Chondrocyte (in vitro differentiated cells): ENCODE measurements at regions not wholly inside any gene's neighbourhood (a gene's known extent, or its start where the extent isn't known, plus 50 kb on each side); places are given as distances from the start of the nearest gene placed in this dataset.

Source experiments
- DNase-seq: peaks from one replicate; pipeline ENCODE4 v3.0.0; 2021; ENCODE audit warnings: mixed read lengths, low spot score
- H3K27ac Mint-ChIP-seq: one replicate; pipeline ENCODE4 v1.8.0; 2021; ENCODE audit warnings: mild to moderate bottlenecking, moderate library complexity, mixed read lengths; ENCODE audit not compliant: unreplicated experiment
- H3K27me3 Mint-ChIP-seq: 2 replicates; pipeline ENCODE4 v1.8.0; 2021; ENCODE audit warnings: low read depth, mixed read lengths
- H3K36me3 Mint-ChIP-seq: 2 replicates; pipeline ENCODE4 v1.8.0; 2021; ENCODE audit warnings: low read depth, mixed read lengths
- H3K4me1 Mint-ChIP-seq: 2 replicates; pipeline ENCODE4 v1.8.0; 2021; ENCODE audit warnings: low read depth, mild to moderate bottlenecking, mixed read lengths
- H3K4me3 Mint-ChIP-seq: one replicate; pipeline ENCODE4 v1.8.0; 2021; ENCODE audit warnings: mild to moderate bottlenecking, moderate library complexity, mixed read lengths; ENCODE audit not compliant: unreplicated experiment
- H3K9me3 Mint-ChIP-seq: 2 replicates; pipeline ENCODE4 v1.8.0; 2021; ENCODE audit warnings: low read depth, mixed read lengths
- TF ChIP-seq, protein P1 (sequence below): fragments of 200-600 bp; sonication (generic); IDR thresholded peaks from 2 replicates; pipeline ENCODE4 v1.5.0; 2021; ENCODE audit warnings: antibody characterized with exemption, mild to moderate bottlenecking, moderate library complexity

DNA sequence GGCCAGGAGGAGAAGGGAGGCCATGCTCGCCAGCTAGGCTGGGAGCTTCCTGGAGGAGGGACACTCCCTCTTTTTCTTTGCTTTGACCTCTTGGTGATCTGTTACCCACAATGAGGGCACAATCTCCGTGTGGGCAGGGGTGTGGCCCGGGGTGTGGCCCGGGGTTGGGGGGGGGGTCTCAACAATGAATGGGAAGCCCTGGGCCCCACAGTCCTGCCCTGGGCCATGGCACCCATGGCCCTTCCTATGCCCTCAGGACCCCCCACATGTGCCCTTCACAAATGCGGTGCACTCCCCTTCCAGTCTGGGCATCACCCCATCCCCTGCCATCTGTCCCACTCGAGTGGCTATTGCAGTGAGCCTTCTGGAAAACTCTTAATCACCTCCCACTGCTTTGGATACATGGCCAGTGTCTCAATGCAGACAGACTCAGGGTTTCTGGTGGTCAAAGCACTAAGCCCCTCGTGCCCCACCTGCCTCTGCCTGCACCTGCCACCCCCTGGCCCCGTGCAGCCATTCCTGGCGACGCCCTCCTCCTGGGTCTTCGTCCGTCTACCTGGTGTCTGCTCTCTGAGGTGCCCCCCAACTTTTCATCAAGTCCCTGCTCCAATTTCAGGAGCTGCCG lies 611.3 kb downstream of the TBC1D22A start:
- no peaks in the 10 kb centered on the region for H3K36me3 Mint-ChIP-seq
- peaks cover 11% of the 10 kb centered on the region for H3K9me3 Mint-ChIP-seq
- H3K4me3 Mint-ChIP-seq, result no peak overlapping the region
- TF ChIP-seq, protein P1, sequence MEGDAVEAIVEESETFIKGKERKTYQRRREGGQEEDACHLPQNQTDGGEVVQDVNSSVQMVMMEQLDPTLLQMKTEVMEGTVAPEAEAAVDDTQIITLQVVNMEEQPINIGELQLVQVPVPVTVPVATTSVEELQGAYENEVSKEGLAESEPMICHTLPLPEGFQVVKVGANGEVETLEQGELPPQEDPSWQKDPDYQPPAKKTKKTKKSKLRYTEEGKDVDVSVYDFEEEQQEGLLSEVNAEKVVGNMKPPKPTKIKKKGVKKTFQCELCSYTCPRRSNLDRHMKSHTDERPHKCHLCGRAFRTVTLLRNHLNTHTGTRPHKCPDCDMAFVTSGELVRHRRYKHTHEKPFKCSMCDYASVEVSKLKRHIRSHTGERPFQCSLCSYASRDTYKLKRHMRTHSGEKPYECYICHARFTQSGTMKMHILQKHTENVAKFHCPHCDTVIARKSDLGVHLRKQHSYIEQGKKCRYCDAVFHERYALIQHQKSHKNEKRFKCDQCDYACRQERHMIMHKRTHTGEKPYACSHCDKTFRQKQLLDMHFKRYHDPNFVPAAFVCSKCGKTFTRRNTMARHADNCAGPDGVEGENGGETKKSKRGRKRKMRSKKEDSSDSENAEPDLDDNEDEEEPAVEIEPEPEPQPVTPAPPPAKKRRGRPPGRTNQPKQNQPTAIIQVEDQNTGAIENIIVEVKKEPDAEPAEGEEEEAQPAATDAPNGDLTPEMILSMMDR, result no peak
- peak; percentile 34 for DNase-seq
- H3K27ac Mint-ChIP-seq, result no peak overlapping the region
- H3K27me3 Mint-ChIP-seq, result no peaks in the 10 kb centered on the region
- no peaks in the 10 kb centered on the region for H3K4me1 Mint-ChIP-seq

DNA sequence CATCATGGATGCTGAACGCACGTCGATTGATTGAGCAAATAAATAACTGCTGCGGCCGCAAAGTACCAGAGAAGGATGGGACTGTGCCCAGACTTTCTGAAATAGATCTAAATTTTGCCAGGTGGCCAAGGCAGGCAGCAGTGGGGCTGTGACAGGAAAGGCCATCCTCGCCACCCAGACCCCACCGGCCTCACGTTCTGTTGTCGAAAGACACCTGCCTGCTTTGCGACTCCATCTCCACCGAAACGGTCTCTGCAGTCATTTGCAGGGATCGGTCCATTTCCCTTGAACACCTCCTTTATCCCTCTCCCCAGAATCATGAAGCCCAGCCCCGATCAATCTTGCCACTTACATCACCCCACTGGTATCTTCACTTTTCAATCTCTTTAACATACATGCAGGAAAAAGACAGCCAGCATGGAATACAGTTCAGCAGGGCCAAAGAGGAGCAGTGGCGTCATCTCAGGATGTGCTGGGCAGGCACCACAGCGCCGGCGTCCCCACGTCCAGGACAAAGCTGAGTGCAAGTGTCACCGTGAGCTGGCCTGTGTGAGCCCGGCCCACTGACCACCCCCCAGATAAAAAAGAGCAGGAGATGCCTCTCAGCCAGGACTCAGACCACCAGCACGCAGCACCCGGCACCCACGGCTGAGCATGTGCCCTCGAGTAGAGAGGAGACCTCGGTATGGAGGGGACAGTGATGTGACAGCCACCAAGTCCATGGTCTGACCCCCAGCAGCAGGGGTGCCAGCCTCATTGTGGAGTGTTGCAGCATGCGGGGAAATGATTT lies 610.3 kb downstream of the TBC1D22A start:
- peak; percentile 73 for DNase-seq
- no peaks in the 10 kb centered on the region for H3K4me1 Mint-ChIP-seq

DNA sequence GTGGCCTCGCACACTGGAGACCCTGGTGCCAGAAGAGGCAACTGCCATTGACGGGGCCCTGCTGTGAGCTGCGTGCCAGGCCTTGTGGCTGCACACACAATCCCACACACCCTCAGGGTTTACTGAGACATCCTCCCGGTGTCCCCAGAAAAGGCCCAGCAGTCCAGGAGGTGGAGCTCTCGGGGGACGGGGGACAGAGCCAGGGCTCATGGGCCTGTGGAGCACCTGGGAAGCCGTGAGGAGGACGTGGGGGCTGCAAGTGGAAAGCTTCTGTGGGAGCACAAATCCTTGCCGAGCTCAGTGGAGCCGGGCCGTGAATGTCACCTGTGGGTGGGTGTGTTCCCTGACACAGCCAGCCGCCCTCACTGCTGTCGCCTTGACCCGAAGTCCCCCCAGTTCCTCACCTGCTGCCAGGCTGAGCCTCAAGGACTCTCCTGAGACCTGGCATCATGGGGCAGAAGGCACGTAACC lies 609.7 kb downstream of the TBC1D22A start:
- peaks cover 5% of the 10 kb centered on the region for H3K9me3 Mint-ChIP-seq
- no peak overlapping the region for H3K27ac Mint-ChIP-seq
- peak; percentile 66 for DNase-seq
- no peaks in the 10 kb centered on the region for H3K36me3 Mint-ChIP-seq
- TF ChIP-seq, protein P1, result no peak
- H3K4me3 Mint-ChIP-seq, result no peak overlapping the region
- no peaks in the 10 kb centered on the region for H3K4me1 Mint-ChIP-seq
- peaks cover under 1% of the 10 kb centered on the region for H3K27me3 Mint-ChIP-seq

More for the DNA sequence above, 610.3 kb downstream of the TBC1D22A start:
- Mint-ChIP-seq H3K36me3 (no peaks in the 10 kb centered on the region), H3K27me3 (no peaks in the 10 kb centered on the region), H3K4me3 (no peak overlapping the region), H3K27ac (no peak overlapping the region), H3K9me3 (peaks cover 5% of the 10 kb centered on the region)
- TF ChIP-seq, protein P1, result no peak

DNA sequence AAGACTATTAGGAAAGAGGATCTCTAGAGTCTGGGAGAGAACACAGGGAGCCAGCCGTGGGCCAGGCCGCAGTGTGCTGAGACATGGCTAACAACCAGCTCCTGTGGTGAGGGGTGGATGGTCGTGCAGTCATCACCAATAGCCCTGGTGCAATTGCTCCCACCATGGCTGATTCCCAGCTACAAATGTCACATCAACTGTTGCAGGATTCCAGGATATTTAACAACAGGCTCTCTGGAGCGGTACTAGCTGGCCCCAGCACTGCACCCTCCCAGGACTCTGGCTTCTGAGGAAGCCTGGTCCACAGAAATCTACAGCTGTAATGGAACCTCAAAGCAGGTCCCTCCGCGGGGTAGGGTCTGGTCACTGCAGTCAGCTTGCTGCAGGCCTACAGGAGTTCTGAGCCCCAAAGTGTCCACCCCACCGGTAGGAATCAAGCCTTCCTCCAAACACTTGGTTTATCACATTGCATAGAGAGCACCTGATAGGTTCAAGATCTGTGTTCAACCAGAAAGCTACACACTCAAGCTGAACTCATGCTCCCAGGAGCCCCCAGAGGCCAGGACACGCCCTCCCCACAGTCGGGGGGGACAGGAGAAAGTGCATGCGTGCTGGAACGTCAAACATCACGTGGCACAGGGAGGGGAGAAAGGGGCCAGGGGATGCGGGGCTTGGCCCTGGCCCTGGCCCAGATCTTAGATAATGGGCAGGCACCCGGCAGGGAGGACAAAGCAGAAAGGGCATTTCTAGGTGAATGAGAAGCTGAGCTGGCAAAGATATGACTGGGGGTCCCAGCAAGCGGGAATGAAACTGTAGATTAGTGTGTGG lies 609.0 kb downstream of the TBC1D22A start:
- Mint-ChIP-seq H3K9me3 (peaks cover 5% of the 10 kb centered on the region), H3K36me3 (no peaks in the 10 kb centered on the region), H3K27me3 (peaks cover 2% of the 10 kb centered on the region), H3K4me1 (no peaks in the 10 kb centered on the region), H3K4me3 (no peak overlapping the region), H3K27ac (no peak overlapping the region)
- DNase-seq, result peak; percentile 49
- TF ChIP-seq, protein P1, result no peak
